ENCODE measurements at regions not wholly inside any gene's neighbourhood (a gene's known extent, or its start where the extent isn't known, plus 50 kb on each side); places are given as distances from the start of the nearest gene placed in this dataset.

GRCh38 chr2:2456721-2457120 is 125.6 kb upstream of the MYT1L start:
- TF ChIP-seq, protein P1, sequence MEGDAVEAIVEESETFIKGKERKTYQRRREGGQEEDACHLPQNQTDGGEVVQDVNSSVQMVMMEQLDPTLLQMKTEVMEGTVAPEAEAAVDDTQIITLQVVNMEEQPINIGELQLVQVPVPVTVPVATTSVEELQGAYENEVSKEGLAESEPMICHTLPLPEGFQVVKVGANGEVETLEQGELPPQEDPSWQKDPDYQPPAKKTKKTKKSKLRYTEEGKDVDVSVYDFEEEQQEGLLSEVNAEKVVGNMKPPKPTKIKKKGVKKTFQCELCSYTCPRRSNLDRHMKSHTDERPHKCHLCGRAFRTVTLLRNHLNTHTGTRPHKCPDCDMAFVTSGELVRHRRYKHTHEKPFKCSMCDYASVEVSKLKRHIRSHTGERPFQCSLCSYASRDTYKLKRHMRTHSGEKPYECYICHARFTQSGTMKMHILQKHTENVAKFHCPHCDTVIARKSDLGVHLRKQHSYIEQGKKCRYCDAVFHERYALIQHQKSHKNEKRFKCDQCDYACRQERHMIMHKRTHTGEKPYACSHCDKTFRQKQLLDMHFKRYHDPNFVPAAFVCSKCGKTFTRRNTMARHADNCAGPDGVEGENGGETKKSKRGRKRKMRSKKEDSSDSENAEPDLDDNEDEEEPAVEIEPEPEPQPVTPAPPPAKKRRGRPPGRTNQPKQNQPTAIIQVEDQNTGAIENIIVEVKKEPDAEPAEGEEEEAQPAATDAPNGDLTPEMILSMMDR (IDR thresholded peaks at IDR 0.05) = no peak
- TF ChIP-seq POLR2A (IDR thresholded peaks at IDR 0.05) = no peak

Measured in body of pancreas (tissue), 4 donors.